ENCODE measurements at regions not wholly inside any gene's neighbourhood (a gene's known extent, or its start where the extent isn't known, plus 50 kb on each side); places are given as distances from the start of the nearest gene placed in this dataset.

- H3K4me3 ChIP-seq (ENCODE audit: low read depth, low read length) = no peak overlapping the region
- no peaks in the 10 kb centered on the region for H3K27me3 ChIP-seq (ENCODE audit: control insufficient read depth, insufficient read depth, low read length)
- no peaks in the 10 kb centered on the region for H3K36me3 ChIP-seq (ENCODE audit: control insufficient read depth, insufficient read depth, low read length)
- TF ChIP-seq CTCF (IDR thresholded peaks at IDR 0.05; ENCODE audit: insufficient read depth, low read length, poor library complexity, severe bottlenecking) = no peak
- no peak for DNase-seq (ENCODE audit: low read depth)
Observed at GRCh38 chr2:222782201-222782730, 78.6 kb upstream of the ACSL3 start.

- H3K36me3 ChIP-seq (ENCODE audit: control insufficient read depth, insufficient read depth, low read length) = no peaks in the 10 kb centered on the region
- H3K4me3 ChIP-seq (ENCODE audit: low read depth, low read length) = no peak overlapping the region
- no peaks in the 10 kb centered on the region for H3K27me3 ChIP-seq (ENCODE audit: control insufficient read depth, insufficient read depth, low read length)
- TF ChIP-seq CTCF (IDR thresholded peaks at IDR 0.05; ENCODE audit: insufficient read depth, low read length, poor library complexity, severe bottlenecking) = no peak
- DNase-seq (ENCODE audit: low read depth) = no peak
Observed at GRCh38 chr2:222783592-222783991, 77.2 kb upstream of the ACSL3 start.

GRCh38 chr2:222790932-222791331 is 69.9 kb upstream of the ACSL3 start:
- Histone ChIP-seq H3K27me3 (ENCODE audit: control insufficient read depth, insufficient read depth, low read length) (no peaks in the 10 kb centered on the region), H3K36me3 (ENCODE audit: control insufficient read depth, insufficient read depth, low read length) (no peaks in the 10 kb centered on the region), H3K4me3 (ENCODE audit: low read depth, low read length) (no peak overlapping the region)
- TF ChIP-seq CTCF (IDR thresholded peaks at IDR 0.05; ENCODE audit: insufficient read depth, low read length, poor library complexity, severe bottlenecking) = no peak
- no peak for DNase-seq (ENCODE audit: low read depth)

- no peak overlapping the region for H3K4me3 ChIP-seq (ENCODE audit: low read depth, low read length)
- no peak for TF ChIP-seq CTCF (IDR thresholded peaks at IDR 0.05; ENCODE audit: insufficient read depth, low read length, poor library complexity, severe bottlenecking)
- H3K36me3 ChIP-seq (ENCODE audit: control insufficient read depth, insufficient read depth, low read length) = no peaks in the 10 kb centered on the region
- no peaks in the 10 kb centered on the region for H3K27me3 ChIP-seq (ENCODE audit: control insufficient read depth, insufficient read depth, low read length)
- DNase-seq (ENCODE audit: low read depth) = no peak
Observed at GRCh38 chr2:222792001-222792611, 68.7 kb upstream of the ACSL3 start.

GRCh38 chr2:222794585-222795449 is 66.0 kb upstream of the ACSL3 start:
- no peak for TF ChIP-seq CTCF (IDR thresholded peaks at IDR 0.05; ENCODE audit: insufficient read depth, low read length, poor library complexity, severe bottlenecking)

More at GRCh38 chr2:222794585-222795449, 66.0 kb upstream of the ACSL3 start:
- no peak for DNase-seq (ENCODE audit: low read depth)
- H3K36me3 ChIP-seq (ENCODE audit: control insufficient read depth, insufficient read depth, low read length) = no peaks in the 10 kb centered on the region
- no peak overlapping the region for H3K4me3 ChIP-seq (ENCODE audit: low read depth, low read length)
- no peaks in the 10 kb centered on the region for H3K27me3 ChIP-seq (ENCODE audit: control insufficient read depth, insufficient read depth, low read length)

Measured in kidney epithelial cell (primary cell).